Right atrium auricular region (tissue), 2 donors: ENCODE measurements at regions not wholly inside any gene's neighbourhood (a gene's known extent, or its start where the extent isn't known, plus 50 kb on each side); places are given as distances from the start of the nearest gene placed in this dataset.
"Not testable (repeated sequence)": the region's sequence is repeated elsewhere in the genome, so short reads cannot be mapped to it uniquely, and the experiment has no call there.

Experiments used
- DNase-seq: peaks from one replicate; pipeline ENCODE4 v3.0.0-alpha.2; 2019; ENCODE audit warnings: low spot score
- H3K27ac ChIP-seq, 2 donors: fragments of 200-600 bp; sonication (generic); 1 replicate in 1 of 2; 2 replicates in 1 of 2; pipeline ENCODE4 v1.5.1; 2016 to 2019
- H3K27me3 ChIP-seq, 2 donors: fragments of 200-600 bp; sonication (generic); one replicate each; pipeline versions ENCODE4 v1.5.1 to v1.6.0; 2017 to 2019
- H3K36me3 ChIP-seq: fragments of 200-600 bp; sonication (generic); one replicate; pipeline ENCODE4 v1.5.1; 2016
- H3K4me1 ChIP-seq, 2 donors: fragments of 200-600 bp; sonication (generic); one replicate each; pipeline versions ENCODE4 v1.5.1 to v1.6.0; 2017 to 2019
- H3K4me3 ChIP-seq, 2 donors: fragments of 200-600 bp; sonication (generic); 1 replicate in 1 of 2; 2 replicates in 1 of 2; pipeline ENCODE4 v1.5.1; 2017 to 2019; ENCODE audit warnings: mild to moderate bottlenecking in 1 of 2, moderate library complexity in 1 of 2
- H3K9me3 ChIP-seq, 2 donors: fragments of 200-600 bp; sonication (generic); one replicate each; pipeline ENCODE4 v1.5.1; 2019
- CTCF ChIP-seq, 2 donors: fragments of 200-600 bp; sonication (generic); IDR thresholded peaks; one replicate each; pipeline ENCODE4 v1.5.1; 2019; ENCODE audit warnings: antibody characterized with exemption in 2 of 2

DNA sequence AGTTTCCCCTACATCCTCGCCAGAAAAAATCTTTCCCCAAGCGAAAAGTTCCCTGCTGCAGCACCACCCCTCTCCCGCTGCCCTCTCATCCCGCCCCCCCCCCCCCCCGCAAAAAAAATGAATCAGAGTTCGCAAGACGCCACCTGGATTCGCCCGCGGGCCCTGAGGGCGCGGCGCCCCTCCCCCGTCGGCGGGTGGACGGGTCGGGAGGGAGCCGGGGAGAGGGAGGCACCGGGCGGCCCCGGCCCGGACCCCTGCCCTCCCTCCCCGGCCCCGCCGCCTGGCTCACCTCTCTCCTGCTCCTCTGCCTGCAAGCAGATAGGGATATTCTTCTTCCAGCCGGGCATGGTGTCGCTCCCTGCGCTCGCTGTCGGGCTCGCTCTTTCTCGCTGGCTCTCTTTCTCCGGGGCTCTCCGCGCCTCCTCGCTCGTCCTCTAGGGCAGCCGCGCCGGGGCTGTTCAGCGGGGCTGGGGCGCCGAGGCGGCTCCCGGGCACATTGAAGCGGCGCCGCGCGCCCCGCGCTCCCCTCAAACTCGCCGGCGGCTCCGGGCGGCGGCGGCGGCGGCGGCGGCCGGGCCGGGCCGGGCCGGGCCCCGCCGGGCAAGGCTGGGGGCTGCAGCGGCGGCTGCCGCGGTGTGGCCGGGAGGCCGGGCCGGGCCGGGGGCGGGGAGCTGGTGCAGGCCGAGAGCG, 200.3 kb upstream of the CAND1 start:
- no peaks in the 10 kb centered on the region for H3K36me3 ChIP-seq
- no peaks in the 10 kb centered on the region for H3K9me3 ChIP-seq
- H3K4me1 ChIP-seq, result peaks cover 0 to 25% of the 10 kb centered on the region in 2 donors
- H3K27me3 ChIP-seq, result no peaks in the 10 kb centered on the region
- H3K27ac ChIP-seq, result peak overlapping the region; percentile 83 to 87
- peak overlapping the region; percentile 62 to 67 for H3K4me3 ChIP-seq
- no peak for TF ChIP-seq CTCF (IDR thresholded peaks at IDR 0.05)
- no peak for DNase-seq

- H3K36me3 ChIP-seq, result no peaks in the 10 kb centered on the region
- H3K27me3 ChIP-seq, result no peaks in the 10 kb centered on the region
- TF ChIP-seq CTCF (IDR thresholded peaks at IDR 0.05), result no peak
- DNase-seq, result no peak
- peak overlapping the region; percentile 62 to 67 for H3K4me3 ChIP-seq
- H3K4me1 ChIP-seq, result peaks cover 0 to 25% of the 10 kb centered on the region in 2 donors
- no peaks in the 10 kb centered on the region for H3K9me3 ChIP-seq
- peak overlapping the region; percentile 65 to 87 for H3K27ac ChIP-seq
Measured at GRCh38 chr12:67069451-67070306, 199.5 kb upstream of the CAND1 start.

DNA sequence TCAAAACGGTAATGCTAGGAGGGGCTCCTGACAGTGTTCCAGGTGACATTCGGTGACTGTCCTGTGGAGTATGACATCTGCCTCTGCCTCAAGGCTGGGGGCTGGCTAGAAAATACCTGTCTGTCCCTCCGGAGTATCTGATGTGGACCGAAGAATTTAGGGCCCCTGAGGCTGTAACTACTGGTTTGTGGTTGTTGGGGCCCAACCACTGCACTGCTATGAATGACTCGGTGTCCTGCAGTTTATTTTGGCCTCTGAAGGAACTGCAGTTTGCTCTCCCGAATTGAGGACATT, 198.9 kb upstream of the CAND1 start:
- Histone ChIP-seq H3K36me3 (no peaks in the 10 kb centered on the region), H3K9me3 (no peaks in the 10 kb centered on the region), H3K27ac (peak overlapping the region; percentile 65 to 87), H3K27me3 (no peaks in the 10 kb centered on the region), H3K4me3 (peak overlapping the region in 1 of 2 donors; percentile 67), H3K4me1 (peaks cover 0 to 25% of the 10 kb centered on the region in 2 donors)
- TF ChIP-seq CTCF (IDR thresholded peaks at IDR 0.05), result no peak
- DNase-seq, result no peak

GRCh38 chr12:67070604-67071003, 198.6 kb upstream of the CAND1 start:
- Histone ChIP-seq H3K27ac (peak overlapping the region; percentile 65 to 87), H3K27me3 (no peaks in the 10 kb centered on the region), H3K4me1 (peaks cover 0 to 25% of the 10 kb centered on the region in 2 donors), H3K9me3 (no peaks in the 10 kb centered on the region), H3K4me3 (no peak overlapping the region), H3K36me3 (no peaks in the 10 kb centered on the region)
- no peak for DNase-seq
- no peak for TF ChIP-seq CTCF (IDR thresholded peaks at IDR 0.05)

GRCh38 chr12:67072281-67072680, 196.9 kb upstream of the CAND1 start:
- H3K9me3 ChIP-seq, H3K36me3 ChIP-seq, DNase-seq, H3K27me3 ChIP-seq, H3K27ac ChIP-seq, H3K4me3 ChIP-seq: not testable (repeated sequence)
- peaks cover 0 to 23% of the 10 kb centered on the region in 2 donors for H3K4me1 ChIP-seq

GRCh38 chr12:67073336-67073735, 195.8 kb upstream of the CAND1 start:
- Histone ChIP-seq H3K27me3 (no peaks in the 10 kb centered on the region), H3K27ac (no peak overlapping the region)

More at GRCh38 chr12:67073336-67073735, 195.8 kb upstream of the CAND1 start:
- peaks cover 0 to 13% of the 10 kb centered on the region in 2 donors for H3K4me1 ChIP-seq
- no peaks in the 10 kb centered on the region for H3K36me3 ChIP-seq
- no peak for TF ChIP-seq CTCF (IDR thresholded peaks at IDR 0.05)
- no peak overlapping the region for H3K4me3 ChIP-seq
- no peaks in the 10 kb centered on the region for H3K9me3 ChIP-seq
- DNase-seq, result no peak
